Breast epithelium (tissue), 4 donors: ENCODE measurements at regions not wholly inside any gene's neighbourhood (a gene's known extent, or its start where the extent isn't known, plus 50 kb on each side); places are given as distances from the start of the nearest gene placed in this dataset.
A peak's percentile ranks its signal among the peaks of the same experiment; 100 is the strongest.
"Not testable (repeated sequence)": the region's sequence is repeated elsewhere in the genome, so short reads cannot be mapped to it uniquely, and the experiment has no call there.

ENCODE experiments used
- DNase-seq, 2 donors: peaks; one replicate each; pipeline ENCODE4 v3.0.0-alpha.2; 2019; ENCODE audit warnings: low spot score in 2 of 2
- H3K27ac ChIP-seq, 2 donors: fragments of 200-600 bp; sonication (generic) in 1 of 2; one replicate each; pipeline ENCODE4 v1.5.1; 2016 to 2019; ENCODE audit warnings: mild to moderate bottlenecking in 1 of 2
- H3K27me3 ChIP-seq, 2 donors: fragments of 200-600 bp; sonication (generic) in 1 of 2; one replicate each; pipeline versions ENCODE4 v1.5.1 to v1.6.0; 2017 to 2019; ENCODE audit warnings: control low read depth in 1 of 2, mild to moderate bottlenecking in 1 of 2
- H3K36me3 ChIP-seq: fragments of 200-600 bp; one replicate; pipeline ENCODE4 v1.5.1; 2019
- H3K4me1 ChIP-seq, 2 donors: fragments of 200-600 bp; sonication (generic); one replicate each; pipeline ENCODE4 v1.5.1; 2016 to 2019; ENCODE audit warnings: control low read depth in 1 of 2
- H3K4me3 ChIP-seq, 3 donors: fragments of 200-600 bp; sonication (generic); 1 replicate in 2 of 3; 2 replicates in 1 of 3; pipeline ENCODE4 v1.5.1; 2016 to 2019; ENCODE audit warnings: mild to moderate bottlenecking in 3 of 3, moderate library complexity in 2 of 3
- H3K9me3 ChIP-seq, 2 donors: fragments of 200-600 bp; sonication (generic) in 1 of 2; one replicate each; pipeline ENCODE4 v1.5.1; 2016 to 2019; ENCODE audit warnings: control low read depth in 1 of 2
- POLR2A ChIP-seq: fragments of 450-650 bp; IDR thresholded peaks from one replicate; pipeline ENCODE4 v1.6.1; 2016; ENCODE audit warnings: antibody characterized with exemption, mild to moderate bottlenecking, moderate library complexity
- POLR2AphosphoS5 ChIP-seq, 3 donors: sonication (generic); formaldehyde crosslinking; IDR thresholded peaks; one replicate each; pipeline ENCODE4 v1.6.1; 2017; ENCODE audit warnings: antibody characterized with exemption in 3 of 3
- intact Hi-C: fragments of 100-400 bp; cut with DNase I; formaldehyde crosslinking; loops from one replicate; pipeline ENCODE4 v1.15.1; 2023; ENCODE audit warnings: low total_unique reads
- TF ChIP-seq, protein P1 (sequence below), 3 donors: fragments of 450-650 bp; IDR thresholded peaks; one replicate each; pipeline ENCODE4 v1.5.1; 2016 to 2017; ENCODE audit warnings: antibody characterized with exemption in 3 of 3, mild to moderate bottlenecking in 3 of 3, moderate library complexity in 3 of 3

DNA sequence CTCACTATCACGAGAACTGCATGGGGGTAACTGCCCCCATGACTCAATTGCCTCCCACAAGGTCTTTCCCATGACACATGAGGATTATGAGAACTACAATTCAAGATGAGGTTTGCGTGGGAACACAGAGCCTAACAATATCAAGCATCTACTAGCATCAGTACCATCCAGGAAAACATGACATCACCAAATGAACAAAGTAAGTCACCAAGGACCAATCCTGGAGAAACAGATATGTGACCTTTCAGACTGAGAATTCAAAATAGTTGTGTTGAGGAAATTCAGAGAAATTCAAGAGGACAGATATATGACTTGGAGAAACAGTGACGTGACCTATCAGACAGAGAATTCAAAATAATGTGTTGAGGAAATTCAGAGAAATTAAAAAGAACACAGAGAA is 65.8 kb upstream of the TMTC2 start:
- intact Hi-C loops, result no loop called here

DNA sequence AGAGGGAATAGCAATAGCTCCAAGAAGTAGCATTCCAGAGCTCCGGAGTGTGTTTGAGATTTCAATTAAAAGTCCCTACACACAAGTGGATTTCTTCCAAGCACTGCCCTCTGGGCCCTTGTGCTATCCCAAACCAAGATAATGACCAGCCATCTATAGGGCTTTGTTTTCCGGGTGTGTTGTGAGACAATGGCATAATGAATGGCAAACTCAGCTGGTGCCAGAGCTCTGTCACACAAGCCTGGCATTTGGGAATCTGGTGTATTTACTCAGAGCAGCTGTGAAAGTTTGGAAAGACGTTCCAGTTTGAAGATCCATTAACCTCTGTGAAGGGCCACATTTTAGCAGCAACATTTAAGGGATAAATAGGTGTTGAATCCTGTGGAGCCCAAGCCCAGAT is 61.2 kb upstream of the TMTC2 start:
- H3K27me3 ChIP-seq, result no peaks in the 10 kb centered on the region
- TF ChIP-seq POLR2AphosphoS5 (IDR thresholded peaks at IDR 0.05), result no peak
- no peak for TF ChIP-seq POLR2A
- TF ChIP-seq, protein P1, sequence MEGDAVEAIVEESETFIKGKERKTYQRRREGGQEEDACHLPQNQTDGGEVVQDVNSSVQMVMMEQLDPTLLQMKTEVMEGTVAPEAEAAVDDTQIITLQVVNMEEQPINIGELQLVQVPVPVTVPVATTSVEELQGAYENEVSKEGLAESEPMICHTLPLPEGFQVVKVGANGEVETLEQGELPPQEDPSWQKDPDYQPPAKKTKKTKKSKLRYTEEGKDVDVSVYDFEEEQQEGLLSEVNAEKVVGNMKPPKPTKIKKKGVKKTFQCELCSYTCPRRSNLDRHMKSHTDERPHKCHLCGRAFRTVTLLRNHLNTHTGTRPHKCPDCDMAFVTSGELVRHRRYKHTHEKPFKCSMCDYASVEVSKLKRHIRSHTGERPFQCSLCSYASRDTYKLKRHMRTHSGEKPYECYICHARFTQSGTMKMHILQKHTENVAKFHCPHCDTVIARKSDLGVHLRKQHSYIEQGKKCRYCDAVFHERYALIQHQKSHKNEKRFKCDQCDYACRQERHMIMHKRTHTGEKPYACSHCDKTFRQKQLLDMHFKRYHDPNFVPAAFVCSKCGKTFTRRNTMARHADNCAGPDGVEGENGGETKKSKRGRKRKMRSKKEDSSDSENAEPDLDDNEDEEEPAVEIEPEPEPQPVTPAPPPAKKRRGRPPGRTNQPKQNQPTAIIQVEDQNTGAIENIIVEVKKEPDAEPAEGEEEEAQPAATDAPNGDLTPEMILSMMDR (IDR thresholded peaks at IDR 0.05), result no peak

More for the DNA sequence above, 65.8 kb upstream of the TMTC2 start:
- H3K4me1 ChIP-seq, result no peaks in the 10 kb centered on the region
- H3K27ac ChIP-seq, result no peak overlapping the region
- H3K4me3 ChIP-seq, result no peak overlapping the region
- H3K27me3 ChIP-seq, result no peaks in the 10 kb centered on the region
- no peaks in the 10 kb centered on the region for H3K9me3 ChIP-seq
- DNase-seq, result no peak
- TF ChIP-seq, protein P1 (IDR thresholded peaks at IDR 0.05), result no peak
- TF ChIP-seq POLR2AphosphoS5 (IDR thresholded peaks at IDR 0.05) (no peak), POLR2A (no peak)
- H3K36me3 ChIP-seq, result no peaks in the 10 kb centered on the region

DNA sequence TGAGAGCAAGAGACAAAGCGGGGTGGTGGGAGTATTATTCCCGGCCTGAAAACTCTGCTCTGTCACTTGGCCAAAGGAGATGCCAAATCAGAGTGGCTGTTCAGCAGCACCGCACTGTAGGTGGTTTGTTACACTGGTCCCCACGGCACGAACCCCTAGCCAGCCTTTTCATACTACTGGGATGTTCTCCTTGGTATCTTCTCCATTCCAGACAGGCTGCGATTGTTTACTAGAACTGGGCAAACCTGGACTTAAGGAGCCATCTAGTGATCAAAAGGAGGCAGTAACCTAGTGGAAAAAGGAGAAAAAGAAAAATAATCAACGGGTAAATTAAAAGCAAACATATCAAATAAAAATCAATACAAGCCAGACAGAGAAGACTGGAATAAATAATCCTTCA is 58.9 kb upstream of the TMTC2 start:
- Histone ChIP-seq H3K9me3 (no peaks in the 10 kb centered on the region), H3K27ac (no peak overlapping the region), H3K4me3 (no peak overlapping the region), H3K36me3 (no peaks in the 10 kb centered on the region), H3K27me3 (no peaks in the 10 kb centered on the region), H3K4me1 (no peaks in the 10 kb centered on the region)
- intact Hi-C loops, result no loop called here
- DNase-seq, result no peak
- no peak for TF ChIP-seq POLR2AphosphoS5 (IDR thresholded peaks at IDR 0.05)
- TF ChIP-seq, protein P1 (IDR thresholded peaks at IDR 0.05), result peak in 1 of 3 donors; percentile 18
- no peak for TF ChIP-seq POLR2A

More for the DNA sequence above, 61.2 kb upstream of the TMTC2 start:
- H3K27ac ChIP-seq, result no peak overlapping the region
- intact Hi-C loops, result no loop called here
- H3K36me3 ChIP-seq, result no peaks in the 10 kb centered on the region
- DNase-seq, result no peak
- H3K4me3 ChIP-seq, result no peak overlapping the region
- no peaks in the 10 kb centered on the region for H3K9me3 ChIP-seq
- no peaks in the 10 kb centered on the region for H3K4me1 ChIP-seq

DNA sequence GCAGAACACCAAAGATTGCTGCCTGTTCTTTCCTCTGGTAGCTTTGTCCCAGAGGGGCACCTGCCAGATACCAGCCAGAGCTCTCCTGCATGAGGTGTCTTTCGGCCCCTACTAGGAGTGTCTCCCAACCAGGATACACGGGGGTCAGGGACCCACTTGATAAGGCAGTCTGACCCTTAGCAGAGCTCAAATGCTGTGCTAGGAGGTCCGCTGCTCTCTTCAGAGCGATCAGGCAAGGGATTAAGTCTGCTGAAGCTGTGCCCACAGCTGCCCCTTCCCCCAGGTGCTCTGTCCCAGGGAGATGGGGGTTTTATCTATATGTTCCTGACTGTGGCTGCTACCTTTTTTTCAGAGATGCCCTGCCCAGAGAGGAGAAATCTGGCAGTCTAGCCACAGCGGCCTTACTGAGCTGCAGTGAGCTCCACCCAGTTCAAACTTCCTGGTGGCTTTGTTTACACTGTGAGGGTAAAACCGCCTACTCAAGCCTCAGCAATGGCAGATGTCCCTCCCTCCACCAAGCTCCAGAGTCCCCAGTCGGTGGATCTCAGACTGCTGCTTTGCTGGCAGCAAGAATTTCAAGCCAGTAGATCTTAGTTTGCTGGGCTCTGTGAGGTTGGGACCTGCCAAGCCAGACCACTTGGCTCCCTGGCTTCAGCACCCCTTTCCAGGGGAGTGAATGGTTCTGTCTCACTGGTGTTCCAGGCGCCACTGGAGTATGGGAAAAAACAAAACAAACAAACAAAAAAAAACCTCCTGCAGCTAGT is 52.0 kb upstream of the TMTC2 start:
- H3K9me3 ChIP-seq, H3K36me3 ChIP-seq, H3K4me1 ChIP-seq, intact Hi-C loops, H3K27ac ChIP-seq, H3K4me3 ChIP-seq, H3K27me3 ChIP-seq, DNase-seq: not testable (repeated sequence)

DNA sequence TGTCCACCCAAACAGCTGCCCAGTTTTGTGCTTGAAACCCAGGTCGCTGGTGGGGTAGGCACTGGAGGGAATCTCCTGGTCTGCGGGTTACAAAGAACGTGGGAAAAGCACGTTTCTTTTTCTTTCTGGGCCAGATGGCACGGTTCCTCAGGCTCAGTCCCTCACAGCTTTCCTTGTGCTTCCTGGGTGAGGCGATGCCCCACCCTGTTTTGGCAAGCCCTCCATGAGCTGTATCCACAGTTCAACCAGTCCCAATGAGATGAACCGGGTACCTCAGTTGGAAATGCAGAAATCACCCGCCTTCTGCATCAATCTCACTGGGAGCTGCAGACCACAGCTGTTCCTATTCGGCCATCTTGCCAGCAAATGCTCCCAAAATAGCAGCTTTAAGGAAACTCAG is 51.4 kb upstream of the TMTC2 start:
- Histone ChIP-seq H3K9me3 (peaks cover 0 to 5% of the 10 kb centered on the region in 2 donors), H3K27ac (no peak overlapping the region), H3K4me1 (no peaks in the 10 kb centered on the region), H3K27me3 (no peaks in the 10 kb centered on the region), H3K36me3 (no peaks in the 10 kb centered on the region), H3K4me3 (no peak overlapping the region)
- no peak for DNase-seq
- intact Hi-C loops, result no loop called here
- TF ChIP-seq, protein P1 (IDR thresholded peaks at IDR 0.05), result no peak
- TF ChIP-seq POLR2A (no peak), POLR2AphosphoS5 (IDR thresholded peaks at IDR 0.05) (no peak)
